ENCODE measurements at regions not wholly inside any gene's neighbourhood (a gene's known extent, or its start where the extent isn't known, plus 50 kb on each side); places are given as distances from the start of the nearest gene placed in this dataset.
"Not testable (repeated sequence)": the region's sequence is repeated elsewhere in the genome, so short reads cannot be mapped to it uniquely, and the experiment has no call there.

DNA sequence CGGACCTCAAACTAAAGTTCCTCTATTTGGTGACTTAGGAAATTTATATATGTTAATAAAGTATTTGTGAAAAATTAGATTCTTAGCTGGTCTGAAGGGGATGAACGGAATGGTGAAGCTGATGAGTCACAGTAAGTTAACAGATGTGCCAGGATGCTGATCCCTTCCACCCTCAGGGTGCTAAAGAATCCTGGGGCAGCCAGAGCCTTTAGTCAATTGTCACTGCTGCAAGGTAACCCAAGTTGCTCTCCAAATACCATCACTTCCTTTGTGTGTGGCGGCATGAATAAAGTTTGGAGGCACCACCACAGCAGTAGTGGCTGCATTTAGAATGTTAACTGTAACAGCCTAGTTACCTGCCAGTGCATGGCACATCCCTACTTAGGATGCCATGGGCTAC lies 222.6 kb upstream of the PPP1R3A start:
- TF ChIP-seq, protein P1, sequence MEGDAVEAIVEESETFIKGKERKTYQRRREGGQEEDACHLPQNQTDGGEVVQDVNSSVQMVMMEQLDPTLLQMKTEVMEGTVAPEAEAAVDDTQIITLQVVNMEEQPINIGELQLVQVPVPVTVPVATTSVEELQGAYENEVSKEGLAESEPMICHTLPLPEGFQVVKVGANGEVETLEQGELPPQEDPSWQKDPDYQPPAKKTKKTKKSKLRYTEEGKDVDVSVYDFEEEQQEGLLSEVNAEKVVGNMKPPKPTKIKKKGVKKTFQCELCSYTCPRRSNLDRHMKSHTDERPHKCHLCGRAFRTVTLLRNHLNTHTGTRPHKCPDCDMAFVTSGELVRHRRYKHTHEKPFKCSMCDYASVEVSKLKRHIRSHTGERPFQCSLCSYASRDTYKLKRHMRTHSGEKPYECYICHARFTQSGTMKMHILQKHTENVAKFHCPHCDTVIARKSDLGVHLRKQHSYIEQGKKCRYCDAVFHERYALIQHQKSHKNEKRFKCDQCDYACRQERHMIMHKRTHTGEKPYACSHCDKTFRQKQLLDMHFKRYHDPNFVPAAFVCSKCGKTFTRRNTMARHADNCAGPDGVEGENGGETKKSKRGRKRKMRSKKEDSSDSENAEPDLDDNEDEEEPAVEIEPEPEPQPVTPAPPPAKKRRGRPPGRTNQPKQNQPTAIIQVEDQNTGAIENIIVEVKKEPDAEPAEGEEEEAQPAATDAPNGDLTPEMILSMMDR (IDR thresholded peaks at IDR 0.05; ENCODE audit: borderline replicate concordance) = no peak

DNA sequence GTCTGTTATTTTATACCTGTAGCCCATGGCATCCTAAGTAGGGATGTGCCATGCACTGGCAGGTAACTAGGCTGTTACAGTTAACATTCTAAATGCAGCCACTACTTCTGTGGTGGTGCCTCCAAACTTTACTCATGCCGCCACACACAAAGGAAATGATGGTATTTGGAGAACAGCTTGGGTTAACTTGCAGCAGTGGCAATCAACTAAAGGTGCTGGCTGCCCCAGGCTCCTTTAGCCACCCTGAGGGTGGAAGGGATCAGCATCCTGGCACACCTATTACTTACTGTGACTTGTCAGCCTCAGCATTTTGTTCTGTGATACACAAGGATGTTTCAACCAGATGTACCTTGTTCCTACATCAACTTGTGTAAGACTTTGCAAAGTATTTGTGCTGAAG lies 221.8 kb upstream of the PPP1R3A start:
- Histone ChIP-seq H3K27me3 (ENCODE audit: low read depth) (no peaks in the 10 kb centered on the region), H3K9me3 (replicated peaks) (no peaks in the 10 kb centered on the region), H3K4me1 (no peaks in the 10 kb centered on the region), H3K36me3 (no peaks in the 10 kb centered on the region), H3K27ac (replicated peaks) (no peak overlapping the region), H3K4me3 (no peak overlapping the region)
- intact Hi-C loops (cut with micrococcal nuclease) = no loop called here
- TF ChIP-seq, protein P1 (IDR thresholded peaks at IDR 0.05; ENCODE audit: borderline replicate concordance) = no peak
- DNase-seq = no peak

More for the DNA sequence above, 222.6 kb upstream of the PPP1R3A start:
- Histone ChIP-seq H3K27ac (replicated peaks) (no peak overlapping the region), H3K4me3 (no peak overlapping the region), H3K4me1 (no peaks in the 10 kb centered on the region), H3K27me3 (ENCODE audit: low read depth) (no peaks in the 10 kb centered on the region), H3K9me3 (replicated peaks) (no peaks in the 10 kb centered on the region), H3K36me3 (no peaks in the 10 kb centered on the region)
- DNase-seq = no peak
- intact Hi-C loops (cut with micrococcal nuclease) = no loop called here

DNA sequence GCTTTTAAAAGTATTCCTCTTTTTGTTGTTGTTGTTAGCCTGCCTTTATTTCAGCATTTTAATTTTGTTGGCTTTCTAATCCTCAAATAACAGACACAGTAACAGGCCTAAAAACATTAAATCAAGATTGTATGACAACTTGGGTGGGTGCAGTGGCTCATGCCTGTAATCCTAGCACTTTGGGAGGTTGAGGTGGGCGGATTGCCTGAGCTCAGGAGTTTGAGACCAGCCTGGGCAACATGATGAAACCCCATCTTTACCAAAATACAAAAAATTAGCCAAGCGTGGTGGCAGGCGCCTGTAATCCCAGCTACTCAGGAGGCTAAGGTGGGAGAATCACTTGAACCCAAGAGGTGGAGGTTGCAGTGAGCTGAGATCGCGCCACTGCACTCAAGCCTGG lies 220.9 kb upstream of the PPP1R3A start:
- H3K4me3 ChIP-seq; H3K27me3 ChIP-seq (ENCODE audit: low read depth); H3K9me3 ChIP-seq (replicated peaks); DNase-seq; H3K4me1 ChIP-seq; H3K36me3 ChIP-seq; H3K27ac ChIP-seq (replicated peaks); intact Hi-C loops (cut with micrococcal nuclease): not testable (repeated sequence)

DNA sequence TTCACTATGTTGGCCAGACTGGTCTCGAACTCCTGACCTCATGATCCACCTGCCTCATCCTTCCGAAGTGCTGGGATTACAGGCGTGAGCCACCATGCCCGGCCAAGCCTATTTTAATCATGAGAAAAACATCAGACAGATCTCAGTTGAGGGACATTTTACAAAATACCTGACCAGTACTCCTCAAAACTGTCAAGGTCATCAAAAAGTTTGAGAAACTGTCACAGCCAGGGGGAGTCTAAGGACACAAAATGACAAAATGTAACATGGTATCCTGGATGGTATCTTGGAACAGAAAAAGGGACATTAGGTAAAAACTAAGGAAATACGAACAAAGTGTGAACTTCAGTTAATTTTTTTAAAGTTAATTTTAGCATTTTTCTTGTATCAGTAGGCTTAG lies 219.8 kb upstream of the PPP1R3A start:
- no peaks in the 10 kb centered on the region for H3K27me3 ChIP-seq (ENCODE audit: low read depth)
- no peaks in the 10 kb centered on the region for H3K4me1 ChIP-seq
- DNase-seq = no peak
- no peaks in the 10 kb centered on the region for H3K36me3 ChIP-seq
- intact Hi-C loops (cut with micrococcal nuclease) = no loop called here
- H3K4me3 ChIP-seq = no peak overlapping the region
- H3K9me3 ChIP-seq (replicated peaks) = no peaks in the 10 kb centered on the region
- H3K27ac ChIP-seq (replicated peaks) = no peak overlapping the region
- TF ChIP-seq, protein P1 (IDR thresholded peaks at IDR 0.05; ENCODE audit: borderline replicate concordance) = no peak

DNA sequence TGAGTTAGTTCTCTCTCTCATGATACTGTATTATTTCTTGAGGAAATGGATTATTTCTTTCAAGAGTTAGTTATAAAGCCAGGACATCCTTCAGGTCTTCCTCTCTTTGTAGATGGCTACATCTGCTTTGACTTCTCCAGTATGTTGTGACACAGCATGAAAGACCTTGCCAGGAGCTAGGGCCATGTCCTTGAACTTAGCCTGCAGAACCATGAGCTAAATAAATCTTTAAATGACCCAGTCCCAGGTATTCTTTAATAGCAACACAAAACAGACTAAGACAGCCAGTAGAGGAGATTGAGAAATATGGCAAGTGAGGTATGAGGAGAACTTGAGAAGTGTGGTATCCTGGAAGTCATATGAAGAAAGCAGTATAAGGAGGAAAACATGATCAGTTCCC lies 214.9 kb upstream of the PPP1R3A start:
- no peak overlapping the region for H3K27ac ChIP-seq (replicated peaks)
- H3K9me3 ChIP-seq (replicated peaks) = no peaks in the 10 kb centered on the region
- H3K4me3 ChIP-seq = no peak overlapping the region
- no peaks in the 10 kb centered on the region for H3K4me1 ChIP-seq
- intact Hi-C loops (cut with micrococcal nuclease) = no loop called here
- no peak for DNase-seq
- TF ChIP-seq, protein P1 (IDR thresholded peaks at IDR 0.05; ENCODE audit: borderline replicate concordance) = no peak
- H3K27me3 ChIP-seq (ENCODE audit: low read depth) = no peaks in the 10 kb centered on the region
- no peaks in the 10 kb centered on the region for H3K36me3 ChIP-seq

DNA sequence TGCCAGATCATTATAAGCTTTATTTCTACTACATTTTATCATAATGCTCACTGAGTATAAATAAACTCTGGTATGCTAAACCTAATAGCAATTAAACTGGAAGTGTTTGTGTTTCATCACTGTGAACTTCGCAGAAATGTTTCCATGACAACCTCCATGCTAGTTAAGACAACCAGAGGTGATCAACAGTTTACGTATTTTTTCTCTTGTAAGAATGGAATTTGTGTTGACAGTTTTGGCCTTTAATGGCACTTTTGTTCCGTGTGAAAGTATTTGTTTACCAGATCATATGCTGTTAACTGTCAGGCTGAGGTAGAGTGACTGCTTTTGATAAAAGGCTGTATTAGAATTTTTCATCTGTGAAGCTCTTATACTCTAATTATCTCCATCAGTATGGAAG lies 212.1 kb upstream of the PPP1R3A start:
- Histone ChIP-seq H3K4me3 (no peak overlapping the region), H3K36me3 (no peaks in the 10 kb centered on the region), H3K27me3 (ENCODE audit: low read depth) (no peaks in the 10 kb centered on the region), H3K9me3 (replicated peaks) (no peaks in the 10 kb centered on the region), H3K4me1 (no peaks in the 10 kb centered on the region), H3K27ac (replicated peaks) (no peak overlapping the region)
- TF ChIP-seq, protein P1 (IDR thresholded peaks at IDR 0.05; ENCODE audit: borderline replicate concordance) = no peak
- intact Hi-C loops (cut with micrococcal nuclease) = no loop called here
- DNase-seq = no peak
